BE2C (cell line): ENCODE measurements at regions not wholly inside any gene's neighbourhood (a gene's known extent, or its start where the extent isn't known, plus 50 kb on each side); places are given as distances from the start of the nearest gene placed in this dataset.

ENCODE experiments used
- DNase-seq: peaks from one replicate; pipeline ENCODE4 v3.0.0-alpha.2; 2020
- H3K27me3 ChIP-seq: fragments of 250-450 bp; sonication (Bioruptor Pico); 2 replicates; pipeline ENCODE4 v1.5.1; 2020; ENCODE audit warnings: mild to moderate bottlenecking
- H3K36me3 ChIP-seq: fragments of 250-450 bp; sonication (Bioruptor Pico); 2 replicates; pipeline ENCODE4 v1.5.1; 2020; ENCODE audit warnings: mild to moderate bottlenecking
- H3K4me1 ChIP-seq: fragments of 250-450 bp; sonication (Bioruptor Pico); 2 replicates; pipeline ENCODE4 v1.5.1; 2020
- H3K4me3 ChIP-seq: 2 replicates; pipeline ENCODE4 v1.5.1; 2011; ENCODE audit warnings: low read depth, low read length
- H3K9me3 ChIP-seq: fragments of 250-450 bp; sonication (Bioruptor Pico); 2 replicates; pipeline ENCODE4 v1.5.1; 2020
- CTCF ChIP-seq: IDR thresholded peaks from 2 replicates; pipeline ENCODE4 v1.5.1; 2012; ENCODE audit warnings: mild to moderate bottlenecking, low read depth, low read length

GRCh38 chr13:53237696-53238095 is 209.1 kb downstream of the OLFM4 start:
- no peak for DNase-seq
- H3K4me1 ChIP-seq: no peaks in the 10 kb centered on the region
- TF ChIP-seq CTCF: no peak
- H3K36me3 ChIP-seq: no peaks in the 10 kb centered on the region
- no peaks in the 10 kb centered on the region for H3K27me3 ChIP-seq
- H3K4me3 ChIP-seq: no peak overlapping the region
- no peaks in the 10 kb centered on the region for H3K9me3 ChIP-seq

- no peak for DNase-seq
- Histone ChIP-seq H3K36me3 (no peaks in the 10 kb centered on the region), H3K27me3 (no peaks in the 10 kb centered on the region), H3K4me1 (no peaks in the 10 kb centered on the region), H3K9me3 (no peaks in the 10 kb centered on the region), H3K4me3 (no peak overlapping the region)
- no peak for TF ChIP-seq CTCF
Observed at GRCh38 chr13:53238261-53238660, 209.6 kb downstream of the OLFM4 start.

GRCh38 chr13:53240401-53241025 is 211.9 kb downstream of the OLFM4 start:
- no peaks in the 10 kb centered on the region for H3K36me3 ChIP-seq
- no peaks in the 10 kb centered on the region for H3K27me3 ChIP-seq
- no peak for TF ChIP-seq CTCF
- H3K4me1 ChIP-seq: no peaks in the 10 kb centered on the region
- no peak overlapping the region for H3K4me3 ChIP-seq
- no peaks in the 10 kb centered on the region for H3K9me3 ChIP-seq
- no peak for DNase-seq

- no peaks in the 10 kb centered on the region for H3K4me1 ChIP-seq
- no peaks in the 10 kb centered on the region for H3K9me3 ChIP-seq
- H3K4me3 ChIP-seq: no peak overlapping the region
- no peak for DNase-seq
- no peaks in the 10 kb centered on the region for H3K36me3 ChIP-seq
- no peak for TF ChIP-seq CTCF
- H3K27me3 ChIP-seq: no peaks in the 10 kb centered on the region
Observed at GRCh38 chr13:53241891-53242348, 213.3 kb downstream of the OLFM4 start.

GRCh38 chr13:53249236-53249635 is 220.6 kb downstream of the OLFM4 start:
- Histone ChIP-seq H3K4me1 (no peaks in the 10 kb centered on the region), H3K4me3 (no peak overlapping the region), H3K9me3 (no peaks in the 10 kb centered on the region), H3K36me3 (no peaks in the 10 kb centered on the region), H3K27me3 (no peaks in the 10 kb centered on the region)
- no peak for TF ChIP-seq CTCF
- no peak for DNase-seq

GRCh38 chr13:53250272-53250875 is 221.8 kb downstream of the OLFM4 start:
- TF ChIP-seq CTCF: peak; percentile 86
- no peaks in the 10 kb centered on the region for H3K9me3 ChIP-seq
- no peaks in the 10 kb centered on the region for H3K27me3 ChIP-seq
- no peaks in the 10 kb centered on the region for H3K36me3 ChIP-seq
- no peak overlapping the region for H3K4me3 ChIP-seq
- H3K4me1 ChIP-seq: no peaks in the 10 kb centered on the region
- DNase-seq: peak; percentile 43
